Forelimb muscle (tissue), 1 donor: ENCODE measurements at regions not wholly inside any gene's neighbourhood (a gene's known extent, or its start where the extent isn't known, plus 50 kb on each side); places are given as distances from the start of the nearest gene placed in this dataset.

Experiments used
- DNase-seq: peaks from one replicate; pipeline ENCODE4 v3.0.0-alpha.2; 2013; ENCODE audit warnings: low read depth

GRCh38 chr2:64367444-64368232 lies 86.3 kb upstream of the LGALSL start:
- no peak for DNase-seq

DNA sequence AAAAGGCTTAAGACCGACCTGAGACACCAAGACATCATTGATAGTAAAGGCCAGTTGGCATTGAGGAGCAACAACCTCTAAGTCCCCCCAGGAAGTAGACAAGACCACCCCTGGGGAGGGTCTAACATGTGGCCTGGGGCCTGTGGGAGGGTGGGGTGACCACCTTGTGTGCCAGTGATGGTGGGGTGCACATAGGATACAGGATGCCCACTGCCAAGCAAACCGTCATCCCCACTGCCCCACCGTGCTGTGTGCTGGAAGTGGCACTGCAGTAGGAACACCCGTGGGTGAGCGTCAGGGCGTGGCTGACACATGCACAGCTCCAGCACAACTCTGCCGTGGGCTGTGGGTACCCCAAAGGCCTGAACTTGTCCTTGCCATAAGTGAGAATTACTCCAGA lies 84.3 kb upstream of the LGALSL start:
- DNase-seq = no peak

GRCh38 chr2:64371727-64372126 lies 82.2 kb upstream of the LGALSL start:
- no peak for DNase-seq

- DNase-seq = no peak
Observed at GRCh38 chr2:64374686-64375085, 79.3 kb upstream of the LGALSL start.

DNA sequence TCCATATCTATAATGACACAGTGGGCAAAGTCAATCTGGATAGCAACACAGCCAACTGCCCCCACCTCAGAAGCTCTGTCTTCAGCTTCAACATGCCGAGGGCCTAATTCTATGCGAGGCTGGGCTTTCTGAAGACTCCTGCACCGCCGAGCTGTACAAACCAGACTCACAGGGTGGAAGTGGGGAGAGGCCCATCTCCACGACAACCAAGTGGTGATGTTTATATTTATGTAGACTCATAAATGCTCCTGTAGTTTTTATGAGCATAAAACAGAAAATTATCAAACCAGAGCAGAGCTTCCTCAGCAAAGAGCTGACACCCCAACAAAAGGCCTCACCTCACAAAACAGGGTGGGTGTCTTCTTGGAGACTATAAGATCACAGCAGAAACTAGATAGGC lies 77.0 kb upstream of the LGALSL start:
- DNase-seq = no peak

DNA sequence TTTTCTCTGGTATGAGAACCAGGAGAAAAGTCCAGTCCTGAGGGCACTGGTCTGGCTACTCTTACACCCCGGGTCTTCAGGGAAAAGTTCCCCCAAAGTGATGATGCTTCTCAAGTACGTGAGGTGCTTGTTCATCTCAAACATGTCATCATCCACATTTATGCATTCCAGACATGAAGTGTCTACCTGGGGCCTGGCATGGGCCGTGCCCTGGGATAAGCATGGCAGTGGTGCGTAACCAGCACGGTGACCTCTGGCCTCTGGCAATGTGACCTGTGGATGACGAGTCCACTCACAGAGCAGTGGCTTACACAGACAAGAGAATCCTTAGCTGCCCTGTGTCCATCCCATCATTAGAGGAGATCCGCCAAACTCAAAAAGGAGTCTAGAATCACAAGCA lies 74.8 kb upstream of the LGALSL start:
- DNase-seq = no peak

GRCh38 chr2:64380853-64381527 lies 73.0 kb upstream of the LGALSL start:
- DNase-seq = no peak

GRCh38 chr2:64383016-64383591 lies 70.9 kb upstream of the LGALSL start:
- no peak for DNase-seq

GRCh38 chr2:64383881-64384280 lies 70.1 kb upstream of the LGALSL start:
- DNase-seq = no peak

GRCh38 chr2:64386676-64387075 lies 67.3 kb upstream of the LGALSL start:
- no peak for DNase-seq

- no peak for DNase-seq
Observed at GRCh38 chr2:64390586-64390985, 63.4 kb upstream of the LGALSL start.

GRCh38 chr2:64391424-64391823 lies 62.5 kb upstream of the LGALSL start:
- no peak for DNase-seq

- DNase-seq = no peak
Observed at GRCh38 chr2:64391940-64392339, 62.0 kb upstream of the LGALSL start.

GRCh38 chr2:64392529-64392928 lies 61.4 kb upstream of the LGALSL start:
- no peak for DNase-seq

DNA sequence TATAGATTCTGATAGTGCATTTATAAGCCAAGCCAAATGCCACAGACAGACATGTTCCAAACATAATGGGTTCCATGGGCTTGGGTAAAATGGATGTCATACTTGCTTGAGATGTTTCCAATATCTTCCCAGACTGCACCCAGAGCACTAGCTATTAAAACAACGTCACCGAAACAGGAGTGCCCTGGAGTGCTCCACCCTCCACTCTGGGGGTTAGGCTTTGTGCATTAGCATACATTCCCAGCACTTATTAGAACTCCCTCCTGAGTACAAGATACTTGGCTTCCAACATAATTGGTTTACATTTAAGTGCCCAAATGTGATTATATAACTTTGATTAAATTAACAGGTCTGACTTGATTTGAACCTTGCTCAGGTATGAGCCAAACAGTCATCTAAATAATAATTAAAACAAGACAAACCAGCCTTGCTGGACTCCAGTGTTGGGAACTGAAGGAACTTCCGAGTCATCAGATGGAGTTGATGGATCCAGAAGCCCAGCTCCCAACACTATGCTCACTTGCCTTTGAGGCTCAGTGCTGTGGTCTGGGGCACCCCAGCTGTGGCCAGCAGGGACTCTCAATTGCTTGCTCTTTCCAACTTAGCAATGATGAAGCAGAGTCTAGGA lies 60.5 kb upstream of the LGALSL start:
- DNase-seq = no peak

DNA sequence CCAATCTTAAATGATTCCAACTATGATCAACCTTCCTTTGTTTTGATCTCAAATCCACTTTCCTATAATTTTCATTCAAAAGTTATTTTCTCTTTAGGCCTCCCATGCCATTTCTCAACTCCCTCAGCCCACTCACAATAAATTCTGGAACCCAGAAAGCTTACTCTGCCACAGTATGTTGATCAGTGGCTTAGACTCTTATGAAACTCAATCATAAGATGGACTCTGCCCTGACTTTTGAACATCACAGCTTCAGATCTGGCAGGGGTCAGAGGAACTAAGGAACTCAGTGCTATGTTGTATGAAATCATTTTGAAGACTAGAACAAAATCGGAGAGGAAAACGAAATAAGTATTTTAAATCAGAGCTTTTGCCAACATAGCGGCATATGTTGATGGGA lies 59.8 kb upstream of the LGALSL start:
- DNase-seq = no peak

DNA sequence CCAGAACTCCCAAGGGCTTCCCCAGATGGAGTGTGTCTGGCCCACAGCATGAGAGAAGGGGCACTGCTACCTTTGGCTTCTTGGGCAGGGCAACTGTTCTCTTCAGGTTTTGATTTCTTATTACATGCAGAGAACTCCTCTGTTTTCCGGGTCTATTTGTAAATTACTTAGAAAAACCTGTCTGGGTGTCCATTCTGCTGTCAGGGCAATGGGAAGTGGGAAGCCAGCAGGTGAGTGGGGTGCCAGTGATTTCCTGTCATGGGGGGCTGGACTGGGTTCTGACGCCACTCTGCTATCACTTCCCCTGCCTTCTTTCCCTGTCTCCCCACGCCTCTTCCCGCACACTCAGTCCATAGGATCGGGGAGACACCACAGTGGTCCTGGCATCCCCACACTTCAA lies 58.0 kb upstream of the LGALSL start:
- DNase-seq = no peak

DNA sequence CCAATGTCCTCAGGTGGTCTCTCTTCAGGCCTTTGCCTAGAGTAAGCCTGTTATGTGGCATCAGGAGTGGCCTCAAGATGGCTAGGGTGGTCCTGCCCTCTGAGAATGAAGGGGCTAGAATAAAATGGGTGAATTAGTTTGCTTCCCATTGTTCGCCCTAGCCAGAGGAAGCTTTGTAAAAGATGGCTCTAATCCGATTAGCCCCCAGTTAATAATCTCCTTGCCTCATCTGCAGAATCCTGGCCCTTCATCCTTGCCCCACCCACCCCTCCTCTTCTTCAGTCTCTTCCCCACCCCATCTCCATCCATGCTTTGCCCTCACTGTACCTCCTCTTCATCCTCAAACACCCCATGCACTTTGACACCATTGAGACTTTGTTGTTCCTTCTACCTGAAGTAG lies 57.4 kb upstream of the LGALSL start:
- no peak for DNase-seq

- DNase-seq = no peak
Observed at GRCh38 chr2:64398516-64399129, 55.3 kb upstream of the LGALSL start.

- DNase-seq = no peak
Observed at GRCh38 chr2:64399521-64399920, 54.4 kb upstream of the LGALSL start.

- no peak for DNase-seq
Observed at GRCh38 chr2:64400105-64400728, 53.7 kb upstream of the LGALSL start.
